Hippocampal formation (tissue), 2 donors: ENCODE measurements at regions not wholly inside any gene's neighbourhood (a gene's known extent, or its start where the extent isn't known, plus 50 kb on each side); places are given as distances from the start of the nearest gene placed in this dataset.

Experiments
- DNase-seq, 2 donors: peaks; one replicate each; lab custom pipeline; 2025; lab: John Stamatoyannopoulos, UW

GRCh38 chr13:34750078-34750931 is 191.8 kb upstream of the NBEA start:
- DNase-seq = peak in 1 of 2 donors; percentile 25

- no peak for DNase-seq
Measured at GRCh38 chr13:34751044-34751443, 191.0 kb upstream of the NBEA start.

- no peak for DNase-seq
Measured at GRCh38 chr13:34751492-34751891, 190.6 kb upstream of the NBEA start.

GRCh38 chr13:34752283-34752960 is 189.6 kb upstream of the NBEA start:
- DNase-seq = no peak

- no peak for DNase-seq
Measured at GRCh38 chr13:34756136-34756535, 185.9 kb upstream of the NBEA start.

GRCh38 chr13:34756572-34756971 is 185.5 kb upstream of the NBEA start:
- DNase-seq = no peak

- DNase-seq = no peak
Measured at GRCh38 chr13:34757441-34757840, 184.6 kb upstream of the NBEA start.

GRCh38 chr13:34758628-34759027 is 183.4 kb upstream of the NBEA start:
- DNase-seq = no peak

GRCh38 chr13:34762312-34762711 is 179.8 kb upstream of the NBEA start:
- no peak for DNase-seq

GRCh38 chr13:34764246-34764645 is 177.8 kb upstream of the NBEA start:
- no peak for DNase-seq

- no peak for DNase-seq
Measured at GRCh38 chr13:34765446-34766180, 176.5 kb upstream of the NBEA start.

GRCh38 chr13:34767778-34768177 is 174.3 kb upstream of the NBEA start:
- DNase-seq = no peak

GRCh38 chr13:34772206-34772605 is 169.9 kb upstream of the NBEA start:
- DNase-seq = no peak

- DNase-seq = no peak
Measured at GRCh38 chr13:34772881-34773280, 169.2 kb upstream of the NBEA start.

GRCh38 chr13:34776390-34776981 is 165.6 kb upstream of the NBEA start:
- no peak for DNase-seq

GRCh38 chr13:34777089-34777913 is 164.8 kb upstream of the NBEA start:
- no peak for DNase-seq

- DNase-seq = no peak
Measured at GRCh38 chr13:34777914-34778303, 164.2 kb upstream of the NBEA start.

- no peak for DNase-seq
Measured at GRCh38 chr13:34779171-34779570, 162.9 kb upstream of the NBEA start.

- no peak for DNase-seq
Measured at GRCh38 chr13:34793301-34793700, 148.8 kb upstream of the NBEA start.

GRCh38 chr13:34803756-34804155 is 138.3 kb upstream of the NBEA start:
- DNase-seq = no peak

- DNase-seq = no peak
Measured at GRCh38 chr13:34805347-34805746, 136.7 kb upstream of the NBEA start.
